H4 (cell line): ENCODE measurements at regions not wholly inside any gene's neighbourhood (a gene's known extent, or its start where the extent isn't known, plus 50 kb on each side); places are given as distances from the start of the nearest gene placed in this dataset.
"Not testable (repeated sequence)": the region's sequence is repeated elsewhere in the genome, so short reads cannot be mapped to it uniquely, and the experiment has no call there.

Experiments used
- DNase-seq: peaks from one replicate; pipeline ENCODE4 v3.0.0-alpha.2; 2015; ENCODE audit warnings: low spot score

- DNase-seq: no peak
Observed at GRCh38 chr1:104946558-104947210, 1197.0 kb downstream of the AMY1C start.

DNA sequence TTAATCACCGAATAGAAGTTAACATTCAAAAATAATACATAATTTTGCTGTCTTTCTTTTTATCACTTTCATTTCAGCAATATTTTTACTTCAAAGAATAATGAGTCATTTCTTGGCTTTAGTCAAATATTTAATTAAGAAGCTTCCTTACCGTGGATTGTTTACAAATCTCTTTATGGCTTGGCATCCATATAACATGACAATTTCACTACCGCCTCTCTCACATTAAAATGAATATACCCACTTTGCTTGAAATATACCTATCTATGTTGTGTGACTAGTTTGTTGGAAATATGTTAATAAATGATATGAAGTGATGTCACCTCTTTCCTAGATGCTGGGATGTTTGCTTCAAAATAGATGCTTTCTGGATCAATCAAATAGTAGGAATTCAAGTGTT, 1203.9 kb downstream of the AMY1C start:
- DNase-seq: no peak

GRCh38 chr1:104973516-104973915, 1223.8 kb downstream of the AMY1C start:
- no peak for DNase-seq

DNA sequence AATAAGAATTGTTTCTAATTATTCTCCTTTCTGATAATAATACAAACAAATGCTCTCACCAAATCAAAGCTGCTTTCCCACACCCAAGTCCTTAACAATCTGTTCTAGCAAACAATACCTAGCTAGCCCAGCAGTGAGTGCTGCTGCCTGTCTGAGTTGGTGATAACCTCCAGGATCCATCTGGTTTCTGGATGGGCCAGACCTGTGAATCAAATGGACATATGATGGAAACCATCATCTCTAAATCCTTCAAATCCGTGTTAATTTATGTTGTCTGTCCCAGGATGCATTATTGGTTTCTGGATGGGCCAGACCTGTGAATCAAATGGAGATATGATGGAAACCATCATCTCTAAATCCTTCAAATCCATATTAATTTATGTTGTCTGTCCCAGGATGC, 1230.0 kb downstream of the AMY1C start:
- no peak for DNase-seq

- no peak for DNase-seq
Observed at GRCh38 chr1:104987210-104987609, 1237.5 kb downstream of the AMY1C start.

DNA sequence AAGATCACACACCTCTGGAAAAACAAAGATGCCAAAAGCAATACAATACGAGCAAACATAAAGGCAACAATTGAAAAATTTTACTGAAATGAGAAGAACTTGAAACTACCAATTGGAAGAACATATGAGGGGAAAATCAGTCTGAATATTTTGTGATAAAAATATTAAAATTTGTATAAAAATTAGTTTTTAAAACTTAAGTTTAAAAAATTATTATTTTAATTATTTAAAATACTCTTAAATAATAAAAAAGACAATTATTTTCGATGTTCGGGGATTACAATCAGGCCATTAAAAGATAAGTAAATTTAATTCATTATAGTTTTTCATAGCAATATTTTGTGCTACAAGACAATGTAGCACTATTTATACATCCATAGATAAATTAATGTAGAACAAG, 1239.3 kb downstream of the AMY1C start:
- no peak for DNase-seq

- DNase-seq: no peak
Observed at GRCh38 chr1:104991702-104992101, 1242.0 kb downstream of the AMY1C start.

GRCh38 chr1:105000793-105001192, 1251.1 kb downstream of the AMY1C start:
- DNase-seq: no peak

GRCh38 chr1:105004515-105004914, 1254.8 kb downstream of the AMY1C start:
- DNase-seq: no peak

GRCh38 chr1:105005594-105006195, 1256.0 kb downstream of the AMY1C start:
- no peak for DNase-seq

DNA sequence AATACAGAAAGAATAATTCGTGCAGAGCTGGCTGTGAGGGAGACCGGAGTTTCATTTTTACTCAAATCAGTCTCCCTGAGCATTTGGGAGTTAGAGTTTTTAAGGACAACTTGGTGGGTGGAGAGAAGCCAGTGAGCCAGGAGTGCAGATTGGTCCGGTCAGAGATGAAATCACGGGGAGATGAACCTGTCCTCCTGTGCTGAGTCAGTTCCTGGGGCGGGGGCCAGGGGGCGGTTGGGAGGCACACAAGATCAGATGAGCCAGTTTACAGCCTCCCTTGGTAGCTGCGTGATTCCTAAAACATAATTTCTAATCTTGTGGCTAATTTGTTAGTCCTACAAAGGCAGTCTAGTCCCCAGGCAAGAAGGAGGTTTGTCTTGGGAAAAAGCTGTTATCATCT, 1267.9 kb downstream of the AMY1C start:
- DNase-seq: no peak

GRCh38 chr1:105023719-105024118, 1274.0 kb downstream of the AMY1C start:
- no peak for DNase-seq

DNA sequence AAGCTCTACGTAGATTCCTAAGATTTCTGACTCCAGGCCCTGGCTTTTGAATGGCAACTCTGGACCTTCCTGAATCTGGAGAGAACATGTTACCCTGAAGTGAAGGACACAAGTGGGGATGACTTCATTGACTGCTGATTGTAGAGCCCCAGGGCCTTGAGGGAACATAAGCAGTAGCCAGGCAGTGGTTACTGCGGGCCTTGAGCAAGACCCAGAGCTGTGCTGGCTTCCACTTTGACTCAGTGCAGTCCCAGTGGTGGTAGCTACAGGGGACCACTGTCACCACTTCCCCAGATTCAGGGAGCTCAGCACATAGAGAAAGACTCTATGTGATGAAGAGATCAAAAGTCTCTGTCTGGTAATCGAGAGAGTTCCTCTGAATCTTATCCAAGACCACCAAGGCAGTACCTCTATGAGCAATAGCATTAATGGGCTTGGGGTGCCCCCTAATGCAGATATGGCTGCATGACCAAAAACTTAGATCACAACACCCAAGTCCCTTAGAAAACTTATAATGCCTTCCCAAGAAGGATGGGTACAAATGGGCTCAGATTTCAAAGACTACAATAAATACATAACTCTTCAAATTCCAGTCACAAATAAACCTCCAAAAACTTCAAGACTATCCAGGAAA, 1278.3 kb downstream of the AMY1C start:
- no peak for DNase-seq

DNA sequence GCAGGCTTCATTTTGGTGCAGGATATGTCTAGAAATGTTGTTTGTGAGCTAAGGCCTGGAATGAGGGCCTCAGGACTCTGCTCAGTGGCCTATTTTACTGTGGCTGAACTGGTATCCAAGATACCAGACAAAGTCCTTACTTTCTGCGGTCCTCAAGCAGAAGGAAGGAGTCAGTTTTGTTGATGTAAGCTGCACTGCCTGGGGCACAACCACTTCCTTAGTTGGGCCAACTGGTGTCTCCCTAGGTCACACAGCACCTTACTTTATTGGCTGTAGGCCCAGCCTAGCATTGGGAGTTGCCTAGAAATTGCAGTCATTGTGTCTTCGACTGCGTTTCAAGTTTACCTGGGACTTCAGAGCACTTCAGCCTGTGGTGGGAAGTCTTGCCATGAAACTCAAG, 1322.7 kb downstream of the AMY1C start:
- DNase-seq: peak; percentile 21

- DNase-seq: peak; percentile 3
Observed at GRCh38 chr1:105072850-105073249, 1323.2 kb downstream of the AMY1C start.

- no peak for DNase-seq
Observed at GRCh38 chr1:105073660-105074059, 1324.0 kb downstream of the AMY1C start.

DNA sequence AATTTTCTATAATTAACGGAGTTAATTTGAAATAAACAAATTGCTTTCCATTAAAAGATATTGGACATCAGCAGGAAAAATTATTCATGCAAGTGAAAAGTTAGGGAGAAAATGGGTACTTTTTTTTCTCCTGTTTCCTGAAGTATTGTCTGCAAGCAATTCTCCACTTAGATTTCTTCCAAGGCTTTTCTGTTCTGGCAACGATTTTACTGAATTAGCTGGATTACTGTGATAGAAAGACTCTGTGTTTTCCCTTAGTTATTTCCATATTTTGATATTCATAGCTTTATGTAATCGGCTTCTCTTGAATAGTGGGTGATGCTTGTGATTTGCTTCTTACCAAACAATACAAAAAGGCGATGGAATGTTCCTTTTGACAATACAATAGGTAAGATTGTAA, 1333.9 kb downstream of the AMY1C start:
- DNase-seq: no peak

GRCh38 chr1:105087506-105087905, 1337.8 kb downstream of the AMY1C start:
- DNase-seq: peak; percentile 28

GRCh38 chr1:105088166-105088565, 1338.5 kb downstream of the AMY1C start:
- no peak for DNase-seq

- DNase-seq: not testable (repeated sequence)
Observed at GRCh38 chr1:105093893-105094292, 1344.2 kb downstream of the AMY1C start.

DNA sequence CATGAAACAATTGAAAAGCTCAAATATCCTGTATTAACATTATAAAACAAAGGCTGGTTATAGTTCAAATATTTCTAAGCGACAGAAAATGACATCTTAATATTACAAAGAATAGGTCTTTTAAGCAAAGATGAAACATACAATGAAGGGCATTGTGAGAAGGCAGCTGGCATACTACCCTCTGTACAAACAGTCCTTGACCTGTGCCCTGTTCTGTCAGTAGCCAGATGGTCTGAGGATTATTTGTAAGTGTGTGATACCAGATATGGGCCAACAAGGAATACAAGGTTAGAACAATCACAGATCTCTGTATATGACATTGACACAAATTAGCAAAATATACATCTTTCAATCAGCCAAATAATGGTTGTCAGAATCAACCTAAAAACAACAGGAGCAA, 1350.4 kb downstream of the AMY1C start:
- no peak for DNase-seq

- no peak for DNase-seq
Observed at GRCh38 chr1:105101261-105101660, 1351.6 kb downstream of the AMY1C start.

DNA sequence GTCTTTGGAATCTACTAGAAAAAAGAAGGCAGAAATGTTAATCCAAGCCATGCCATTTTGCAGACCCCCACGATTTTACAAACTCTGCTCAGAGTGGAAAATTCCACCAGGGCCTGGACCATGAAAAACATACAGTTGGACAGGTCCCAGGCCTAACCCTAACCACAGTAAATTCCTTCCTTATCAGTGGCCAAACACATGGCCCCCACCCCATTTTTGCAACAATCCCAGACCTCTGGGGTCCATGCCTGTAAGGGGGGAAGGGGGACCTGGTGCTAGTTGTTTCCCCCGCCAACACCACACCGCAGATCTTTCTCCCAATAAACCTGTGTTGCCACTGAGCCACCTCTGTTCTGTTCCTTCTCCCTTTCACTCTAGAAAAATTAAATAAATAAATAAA, 1352.7 kb downstream of the AMY1C start:
- DNase-seq: no peak
